Liver (tissue), 8 donors: ENCODE measurements at regions not wholly inside any gene's neighbourhood (a gene's known extent, or its start where the extent isn't known, plus 50 kb on each side); places are given as distances from the start of the nearest gene placed in this dataset.

Experiments
- DNase-seq: peaks from one replicate; pipeline ENCODE4 v3.0.0-alpha.2; 2017; ENCODE audit warnings: low spot score
- H3K27ac ChIP-seq, 2 donors: one replicate each; pipeline ENCODE4 v1.7.0; 2013; ENCODE audit warnings: inconsistent platforms in 2 of 2, low read length in 2 of 2, control low read depth in 1 of 2, low read depth in 1 of 2, mild to moderate bottlenecking in 1 of 2
- H3K27me3 ChIP-seq, 4 donors: one replicate each; pipeline versions ENCODE4 v1.6.1 to v1.7.0; 2013; ENCODE audit warnings: low read length in 3 of 4, inconsistent platforms in 1 of 4, mild to moderate bottlenecking in 1 of 4, moderate library complexity in 1 of 4; ENCODE audit not compliant: control insufficient read depth in 4 of 4, insufficient read depth in 4 of 4
- H3K36me3 ChIP-seq, 4 donors: one replicate each; pipeline versions ENCODE4 v1.6.1 to v1.7.0; 2013; ENCODE audit warnings: low read length in 3 of 4, mild to moderate bottlenecking in 3 of 4, low read depth in 1 of 4, moderate library complexity in 1 of 4; ENCODE audit not compliant: control insufficient read depth in 4 of 4, insufficient read depth in 3 of 4
- H3K4me1 ChIP-seq, 4 donors: one replicate each; pipeline versions ENCODE4 v1.6.1 to v1.7.0; 2013; ENCODE audit warnings: low read length in 3 of 4, mild to moderate bottlenecking in 3 of 4, moderate library complexity in 1 of 4; ENCODE audit not compliant: control insufficient read depth in 4 of 4, insufficient read depth in 4 of 4
- H3K4me3 ChIP-seq, 3 donors: one replicate each; pipeline versions ENCODE4 v1.6.1 to v1.7.0; 2013; ENCODE audit warnings: low read length in 3 of 3, control low read depth in 1 of 3, low read depth in 1 of 3, mild to moderate bottlenecking in 1 of 3
- H3K9ac ChIP-seq, 2 donors: one replicate each; pipeline ENCODE4 v1.7.0; 2013; ENCODE audit warnings: low read length in 2 of 2, mild to moderate bottlenecking in 2 of 2, moderate library complexity in 2 of 2, control low read depth in 1 of 2, low read depth in 1 of 2
- H3K9me3 ChIP-seq, 4 donors: one replicate each; pipeline versions ENCODE4 v1.6.1 to v1.7.0; 2013; ENCODE audit warnings: low read length in 3 of 4; ENCODE audit not compliant: control insufficient read depth in 4 of 4
- EGR1 ChIP-seq, 2 donors: IDR thresholded peaks; 2 replicates each; pipeline ENCODE4 v1.6.1; 2016 to 2018; ENCODE audit warnings: antibody characterized with exemption in 2 of 2, low read depth in 2 of 2
- FOXA1 ChIP-seq: IDR thresholded peaks from 2 replicates; pipeline ENCODE4 v1.6.1; 2016; ENCODE audit warnings: antibody characterized with exemption
- FOXA2 ChIP-seq: IDR thresholded peaks from 2 replicates; pipeline ENCODE4 v1.6.1; 2016; ENCODE audit warnings: antibody characterized with exemption
- GABPA ChIP-seq, 2 donors: IDR thresholded peaks in 1 of 2; conservative IDR thresholded peaks in 1 of 2; 2 replicates each; pipeline ENCODE4 v1.6.1; 2016; ENCODE audit warnings: antibody characterized with exemption in 2 of 2, mild to moderate bottlenecking in 1 of 2, moderate library complexity in 1 of 2
- HNF4A ChIP-seq, 2 donors: conservative IDR thresholded peaks; 2 replicates each; pipeline ENCODE4 v1.6.1; 2016; ENCODE audit warnings: antibody characterized with exemption in 2 of 2, mild to moderate bottlenecking in 2 of 2
- HNF4G ChIP-seq: IDR thresholded peaks from 2 replicates; pipeline ENCODE4 v1.6.1; 2016; ENCODE audit warnings: antibody characterized with exemption
- JUND ChIP-seq, 2 donors: IDR thresholded peaks; 2 replicates each; pipeline ENCODE4 v1.6.1; 2016; ENCODE audit warnings: antibody characterized with exemption in 2 of 2
- NR2F2 ChIP-seq: IDR thresholded peaks from 2 replicates; pipeline ENCODE4 v1.6.1; 2016; ENCODE audit warnings: antibody characterized with exemption
- RAD21 ChIP-seq, 2 donors: IDR thresholded peaks; 2 replicates each; pipeline ENCODE4 v1.6.1; 2016; ENCODE audit warnings: antibody characterized with exemption in 2 of 2, mild to moderate bottlenecking in 2 of 2
- RXRA ChIP-seq, 2 donors: IDR thresholded peaks; 2 replicates each; pipeline ENCODE4 v1.6.1; 2017 to 2018; ENCODE audit warnings: antibody characterized with exemption in 2 of 2, mild to moderate bottlenecking in 1 of 2
- SP1 ChIP-seq: IDR thresholded peaks from 2 replicates; pipeline ENCODE4 v1.6.1; 2018; ENCODE audit warnings: antibody characterized with exemption, mild to moderate bottlenecking
- TAF1 ChIP-seq: conservative IDR thresholded peaks from 2 replicates; pipeline ENCODE4 v1.6.1; 2016; ENCODE audit warnings: antibody characterized with exemption, mild to moderate bottlenecking
- YY1 ChIP-seq: IDR thresholded peaks from 2 replicates; pipeline ENCODE4 v1.6.1; 2016; ENCODE audit warnings: antibody characterized with exemption, mild to moderate bottlenecking
- WGBS: extraction: QIAGEN DNeasy Blood & Tissue Kit; methylation state at CpG from one replicate; pipeline ENCODE4 v1.1.7; 2013; 5-methylcytosine and 5-hydroxymethylcytosine counted together
- TF ChIP-seq, protein P1 (sequence below): IDR thresholded peaks from 2 replicates; pipeline ENCODE4 v1.6.1; 2016; ENCODE audit warnings: antibody characterized with exemption, mild to moderate bottlenecking
- TF ChIP-seq, protein P2 (sequence below): fragments of 150-350 bp; IDR thresholded peaks from 2 replicates; pipeline ENCODE4 v1.5.1; 2017; ENCODE audit warnings: improper control_type of control experiment, low read depth, low read length; ENCODE audit not compliant: missing input control
- TF ChIP-seq, protein P3 (sequence below): IDR thresholded peaks from 2 replicates; pipeline ENCODE4 v1.6.1; 2016; ENCODE audit warnings: antibody characterized with exemption
- TF ChIP-seq, protein P4 (sequence below): IDR thresholded peaks from 2 replicates; pipeline ENCODE4 v1.6.1; 2016; ENCODE audit warnings: antibody characterized with exemption
- TF ChIP-seq, protein P5 (sequence below): IDR thresholded peaks from 2 replicates; pipeline ENCODE4 v1.6.1; 2016; ENCODE audit warnings: antibody characterized with exemption
- donor health status: healthy.
- donor health status: healthy.
- donor health status: healthy.
- donor health status: healthy.
- donor health status: healthy.

DNA sequence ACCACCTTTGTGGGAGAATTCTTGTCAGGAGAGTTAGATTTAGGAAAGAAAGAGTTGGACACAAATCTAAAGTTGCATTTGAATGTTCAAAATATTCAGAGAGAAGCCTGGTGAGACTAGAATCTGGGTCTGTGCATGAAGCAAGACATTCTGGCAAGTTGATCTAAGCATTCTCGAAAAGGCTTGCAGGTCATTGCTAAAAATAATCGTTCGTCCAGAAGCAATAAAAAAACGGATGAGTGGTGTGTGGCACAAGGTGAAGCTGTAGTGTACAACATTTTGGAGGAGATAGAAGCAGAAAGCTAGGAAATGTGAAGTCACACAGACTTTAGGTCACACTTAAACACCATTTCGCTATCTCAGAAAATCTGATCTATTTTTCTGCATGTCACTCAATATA is 114.9 kb upstream of the IFNGR1 start:
- TF ChIP-seq, protein P1, sequence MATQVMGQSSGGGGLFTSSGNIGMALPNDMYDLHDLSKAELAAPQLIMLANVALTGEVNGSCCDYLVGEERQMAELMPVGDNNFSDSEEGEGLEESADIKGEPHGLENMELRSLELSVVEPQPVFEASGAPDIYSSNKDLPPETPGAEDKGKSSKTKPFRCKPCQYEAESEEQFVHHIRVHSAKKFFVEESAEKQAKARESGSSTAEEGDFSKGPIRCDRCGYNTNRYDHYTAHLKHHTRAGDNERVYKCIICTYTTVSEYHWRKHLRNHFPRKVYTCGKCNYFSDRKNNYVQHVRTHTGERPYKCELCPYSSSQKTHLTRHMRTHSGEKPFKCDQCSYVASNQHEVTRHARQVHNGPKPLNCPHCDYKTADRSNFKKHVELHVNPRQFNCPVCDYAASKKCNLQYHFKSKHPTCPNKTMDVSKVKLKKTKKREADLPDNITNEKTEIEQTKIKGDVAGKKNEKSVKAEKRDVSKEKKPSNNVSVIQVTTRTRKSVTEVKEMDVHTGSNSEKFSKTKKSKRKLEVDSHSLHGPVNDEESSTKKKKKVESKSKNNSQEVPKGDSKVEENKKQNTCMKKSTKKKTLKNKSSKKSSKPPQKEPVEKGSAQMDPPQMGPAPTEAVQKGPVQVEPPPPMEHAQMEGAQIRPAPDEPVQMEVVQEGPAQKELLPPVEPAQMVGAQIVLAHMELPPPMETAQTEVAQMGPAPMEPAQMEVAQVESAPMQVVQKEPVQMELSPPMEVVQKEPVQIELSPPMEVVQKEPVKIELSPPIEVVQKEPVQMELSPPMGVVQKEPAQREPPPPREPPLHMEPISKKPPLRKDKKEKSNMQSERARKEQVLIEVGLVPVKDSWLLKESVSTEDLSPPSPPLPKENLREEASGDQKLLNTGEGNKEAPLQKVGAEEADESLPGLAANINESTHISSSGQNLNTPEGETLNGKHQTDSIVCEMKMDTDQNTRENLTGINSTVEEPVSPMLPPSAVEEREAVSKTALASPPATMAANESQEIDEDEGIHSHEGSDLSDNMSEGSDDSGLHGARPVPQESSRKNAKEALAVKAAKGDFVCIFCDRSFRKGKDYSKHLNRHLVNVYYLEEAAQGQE = no peak
- TF ChIP-seq FOXA1 (no peak), TAF1 (no peak), EGR1 (IDR thresholded peaks at IDR 0.05; ENCODE audit: low read depth in 2 of 2) (no peak), HNF4A (conservative IDR thresholded peaks at IDR 0.05) (no peak), NR2F2 (no peak), FOXA2 (no peak), RXRA (IDR thresholded peaks at IDR 0.05) (no peak), HNF4G (no peak), YY1 (no peak), JUND (IDR thresholded peaks at IDR 0.05) (no peak), GABPA (IDR thresholded peaks at IDR 0.05 in 1 of 2, conservative IDR thresholded peaks at IDR 0.05 in 1 of 2) (no peak), SP1 (no peak), RAD21 (IDR thresholded peaks at IDR 0.05) (no peak)
- TF ChIP-seq, protein P2, sequence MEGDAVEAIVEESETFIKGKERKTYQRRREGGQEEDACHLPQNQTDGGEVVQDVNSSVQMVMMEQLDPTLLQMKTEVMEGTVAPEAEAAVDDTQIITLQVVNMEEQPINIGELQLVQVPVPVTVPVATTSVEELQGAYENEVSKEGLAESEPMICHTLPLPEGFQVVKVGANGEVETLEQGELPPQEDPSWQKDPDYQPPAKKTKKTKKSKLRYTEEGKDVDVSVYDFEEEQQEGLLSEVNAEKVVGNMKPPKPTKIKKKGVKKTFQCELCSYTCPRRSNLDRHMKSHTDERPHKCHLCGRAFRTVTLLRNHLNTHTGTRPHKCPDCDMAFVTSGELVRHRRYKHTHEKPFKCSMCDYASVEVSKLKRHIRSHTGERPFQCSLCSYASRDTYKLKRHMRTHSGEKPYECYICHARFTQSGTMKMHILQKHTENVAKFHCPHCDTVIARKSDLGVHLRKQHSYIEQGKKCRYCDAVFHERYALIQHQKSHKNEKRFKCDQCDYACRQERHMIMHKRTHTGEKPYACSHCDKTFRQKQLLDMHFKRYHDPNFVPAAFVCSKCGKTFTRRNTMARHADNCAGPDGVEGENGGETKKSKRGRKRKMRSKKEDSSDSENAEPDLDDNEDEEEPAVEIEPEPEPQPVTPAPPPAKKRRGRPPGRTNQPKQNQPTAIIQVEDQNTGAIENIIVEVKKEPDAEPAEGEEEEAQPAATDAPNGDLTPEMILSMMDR = no peak
- TF ChIP-seq, protein P3, sequence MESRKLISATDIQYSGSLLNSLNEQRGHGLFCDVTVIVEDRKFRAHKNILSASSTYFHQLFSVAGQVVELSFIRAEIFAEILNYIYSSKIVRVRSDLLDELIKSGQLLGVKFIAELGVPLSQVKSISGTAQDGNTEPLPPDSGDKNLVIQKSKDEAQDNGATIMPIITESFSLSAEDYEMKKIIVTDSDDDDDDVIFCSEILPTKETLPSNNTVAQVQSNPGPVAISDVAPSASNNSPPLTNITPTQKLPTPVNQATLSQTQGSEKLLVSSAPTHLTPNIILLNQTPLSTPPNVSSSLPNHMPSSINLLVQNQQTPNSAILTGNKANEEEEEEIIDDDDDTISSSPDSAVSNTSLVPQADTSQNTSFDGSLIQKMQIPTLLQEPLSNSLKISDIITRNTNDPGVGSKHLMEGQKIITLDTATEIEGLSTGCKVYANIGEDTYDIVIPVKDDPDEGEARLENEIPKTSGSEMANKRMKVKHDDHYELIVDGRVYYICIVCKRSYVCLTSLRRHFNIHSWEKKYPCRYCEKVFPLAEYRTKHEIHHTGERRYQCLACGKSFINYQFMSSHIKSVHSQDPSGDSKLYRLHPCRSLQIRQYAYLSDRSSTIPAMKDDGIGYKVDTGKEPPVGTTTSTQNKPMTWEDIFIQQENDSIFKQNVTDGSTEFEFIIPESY = no peak
- TF ChIP-seq, protein P4, sequence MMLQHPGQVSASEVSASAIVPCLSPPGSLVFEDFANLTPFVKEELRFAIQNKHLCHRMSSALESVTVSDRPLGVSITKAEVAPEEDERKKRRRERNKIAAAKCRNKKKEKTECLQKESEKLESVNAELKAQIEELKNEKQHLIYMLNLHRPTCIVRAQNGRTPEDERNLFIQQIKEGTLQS = no peak
- TF ChIP-seq, protein P5, sequence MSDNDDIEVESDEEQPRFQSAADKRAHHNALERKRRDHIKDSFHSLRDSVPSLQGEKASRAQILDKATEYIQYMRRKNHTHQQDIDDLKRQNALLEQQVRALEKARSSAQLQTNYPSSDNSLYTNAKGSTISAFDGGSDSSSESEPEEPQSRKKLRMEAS = no peak
- DNase-seq = no peak
- H3K27me3 ChIP-seq = no peaks in the 10 kb centered on the region
- H3K4me1 ChIP-seq = no peaks in the 10 kb centered on the region
- no peaks in the 10 kb centered on the region for H3K9me3 ChIP-seq
- H3K4me3 ChIP-seq = no peak overlapping the region
- 88% methylated on average over 5 of the region's 5 CpGs for WGBS
- H3K27ac ChIP-seq = no peak overlapping the region
- no peak overlapping the region for H3K9ac ChIP-seq
- H3K36me3 ChIP-seq = peaks cover 0 to 2% (median 0%) of the 10 kb centered on the region in 4 donors
